GM20000 (cell line): ENCODE measurements at regions not wholly inside any gene's neighbourhood (a gene's known extent, or its start where the extent isn't known, plus 50 kb on each side); places are given as distances from the start of the nearest gene placed in this dataset.

Source experiments
- DNase-seq: peaks from one replicate; pipeline ENCODE4 v3.0.0; 2012; ENCODE audit warnings: low spot score
- TF ChIP-seq, protein P1 (sequence below): IDR thresholded peaks from 2 replicates; pipeline ENCODE4 v1.5.1; 2012; ENCODE audit warnings: mild to moderate bottlenecking, control low read depth; ENCODE audit errors: extremely low read depth, missing control alignments

DNA sequence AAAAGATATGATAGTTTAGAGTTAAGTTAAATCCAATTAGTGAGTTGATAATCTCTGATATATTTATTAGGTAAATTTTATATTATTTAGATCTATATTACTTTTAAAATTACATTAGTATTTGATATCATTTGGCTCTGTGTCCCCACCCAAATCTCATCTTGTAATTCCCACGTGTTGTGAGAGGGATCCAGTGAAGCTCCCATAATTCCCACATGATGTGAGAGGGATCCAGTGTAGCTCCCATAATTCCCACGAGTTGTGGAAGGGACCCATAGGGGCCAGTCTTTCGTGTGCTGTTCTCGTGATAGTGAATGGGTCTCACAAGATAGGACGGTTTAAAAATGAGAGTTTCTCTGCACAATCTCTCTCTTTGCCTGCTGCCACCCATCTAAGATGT lies 1183.6 kb downstream of the NSUN3 start:
- TF ChIP-seq, protein P1, sequence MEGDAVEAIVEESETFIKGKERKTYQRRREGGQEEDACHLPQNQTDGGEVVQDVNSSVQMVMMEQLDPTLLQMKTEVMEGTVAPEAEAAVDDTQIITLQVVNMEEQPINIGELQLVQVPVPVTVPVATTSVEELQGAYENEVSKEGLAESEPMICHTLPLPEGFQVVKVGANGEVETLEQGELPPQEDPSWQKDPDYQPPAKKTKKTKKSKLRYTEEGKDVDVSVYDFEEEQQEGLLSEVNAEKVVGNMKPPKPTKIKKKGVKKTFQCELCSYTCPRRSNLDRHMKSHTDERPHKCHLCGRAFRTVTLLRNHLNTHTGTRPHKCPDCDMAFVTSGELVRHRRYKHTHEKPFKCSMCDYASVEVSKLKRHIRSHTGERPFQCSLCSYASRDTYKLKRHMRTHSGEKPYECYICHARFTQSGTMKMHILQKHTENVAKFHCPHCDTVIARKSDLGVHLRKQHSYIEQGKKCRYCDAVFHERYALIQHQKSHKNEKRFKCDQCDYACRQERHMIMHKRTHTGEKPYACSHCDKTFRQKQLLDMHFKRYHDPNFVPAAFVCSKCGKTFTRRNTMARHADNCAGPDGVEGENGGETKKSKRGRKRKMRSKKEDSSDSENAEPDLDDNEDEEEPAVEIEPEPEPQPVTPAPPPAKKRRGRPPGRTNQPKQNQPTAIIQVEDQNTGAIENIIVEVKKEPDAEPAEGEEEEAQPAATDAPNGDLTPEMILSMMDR = no peak
- DNase-seq = no peak

DNA sequence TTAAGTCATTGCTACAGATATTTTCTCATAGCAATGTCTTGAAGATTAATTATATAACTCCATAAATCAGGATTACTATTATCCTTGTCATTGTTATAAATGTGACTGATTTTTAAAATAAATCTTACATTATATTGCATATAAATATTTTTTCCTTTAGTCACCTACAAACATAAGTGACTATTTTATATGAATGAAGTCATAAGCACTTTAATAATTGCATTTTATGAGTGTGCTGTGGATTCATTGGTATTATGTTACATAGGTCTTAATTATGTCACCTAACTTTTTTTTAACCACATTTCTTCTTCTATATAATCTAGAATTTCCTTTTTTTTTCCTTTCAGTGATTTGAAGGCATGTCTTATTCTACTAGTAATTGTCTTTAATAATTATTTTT lies 1191.2 kb downstream of the NSUN3 start:
- no peak for DNase-seq
- TF ChIP-seq, protein P1 = no peak

DNA sequence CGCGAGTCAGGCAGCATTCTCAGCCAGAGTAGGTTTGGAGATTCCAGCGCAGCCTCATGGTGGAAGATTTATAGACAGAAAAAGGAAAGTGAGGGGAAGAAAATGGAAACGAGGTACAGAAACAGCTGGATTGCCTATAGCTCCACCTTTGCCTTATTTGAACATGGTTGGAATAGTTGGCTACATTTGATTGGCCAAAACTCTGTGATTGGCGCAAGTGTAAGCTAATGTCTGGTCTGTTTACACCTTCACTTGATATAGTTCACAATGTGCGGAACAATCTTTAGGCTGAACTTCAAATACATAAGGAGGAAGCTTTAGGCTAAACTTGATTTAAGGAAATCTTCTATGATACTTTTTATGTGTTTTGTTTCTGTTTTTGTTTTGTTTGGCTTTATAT lies 1191.9 kb downstream of the NSUN3 start:
- no peak for DNase-seq
- TF ChIP-seq, protein P1 = no peak

DNA sequence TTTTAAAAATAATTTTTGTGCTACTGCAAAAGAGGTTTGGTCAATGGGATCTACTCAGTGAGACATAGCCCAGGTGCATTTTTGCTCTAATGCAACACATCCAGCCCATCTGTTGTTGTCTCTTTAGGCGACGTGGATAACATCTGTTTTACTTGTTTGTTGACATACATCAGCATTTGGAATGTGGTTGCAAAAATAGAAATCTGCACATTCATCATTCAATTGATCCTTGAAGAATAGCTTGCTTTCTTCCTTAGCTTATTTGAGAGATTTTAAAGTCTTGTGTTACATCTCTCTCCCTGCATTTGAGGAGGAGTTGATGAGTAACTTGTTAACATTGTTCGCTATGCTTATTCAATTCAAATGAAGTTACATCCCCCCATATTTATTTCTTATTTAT lies 1202.3 kb downstream of the NSUN3 start:
- DNase-seq = no peak
- TF ChIP-seq, protein P1 = no peak

DNA sequence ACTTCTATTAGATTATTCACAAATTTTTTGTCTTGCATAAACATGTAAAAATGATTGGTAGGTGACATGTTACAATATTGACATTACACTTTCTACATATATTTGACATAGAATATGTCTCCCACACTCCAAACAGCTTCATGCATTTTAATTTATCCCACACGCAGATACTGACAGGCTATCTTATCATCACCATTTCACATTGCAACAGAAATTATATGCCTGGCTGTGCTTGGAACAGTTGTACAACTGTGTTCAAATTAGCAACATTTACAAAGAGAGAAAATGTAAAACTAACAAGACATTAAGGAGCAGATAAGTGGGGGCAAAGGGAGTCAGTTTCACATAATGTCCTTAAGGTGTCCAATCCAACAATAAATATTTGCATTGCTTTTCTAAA lies 1208.5 kb downstream of the NSUN3 start:
- DNase-seq = no peak
- TF ChIP-seq, protein P1 = no peak

DNA sequence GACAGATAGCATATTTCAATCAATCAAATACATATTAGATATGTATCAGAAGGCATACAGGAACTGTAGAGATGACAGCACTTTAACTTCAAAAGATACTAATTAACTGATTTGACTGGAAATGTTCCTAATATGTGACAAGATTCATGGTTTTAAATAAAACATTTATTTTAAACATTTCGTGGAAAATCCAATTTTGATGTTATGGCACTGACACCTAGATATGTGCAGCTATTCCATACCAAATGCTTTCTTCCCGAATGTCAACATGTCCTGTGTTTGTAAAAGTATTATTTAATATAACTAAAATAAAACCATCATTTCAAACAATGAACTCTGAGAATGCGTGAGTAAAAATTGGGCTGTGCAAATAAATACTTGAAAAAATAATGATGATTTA lies 1209.3 kb downstream of the NSUN3 start:
- TF ChIP-seq, protein P1 = no peak
- no peak for DNase-seq

DNA sequence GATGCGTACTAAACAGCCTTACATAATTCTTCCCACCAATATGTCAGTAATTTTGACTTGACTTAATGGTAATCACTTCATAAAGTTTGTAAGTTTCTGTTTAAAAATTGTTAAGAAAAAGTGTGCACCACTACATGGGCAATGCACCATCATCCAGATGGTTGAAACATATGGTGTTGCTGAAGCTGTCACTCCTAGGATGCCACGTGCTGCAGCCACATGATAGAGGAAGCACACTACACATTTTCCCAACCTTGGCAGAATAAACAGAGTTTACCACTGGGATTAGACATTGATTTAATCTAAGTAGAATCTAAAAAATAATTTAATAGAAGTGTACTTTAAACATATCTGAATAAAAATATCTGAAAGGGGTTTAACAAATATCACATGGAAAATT lies 1209.9 kb downstream of the NSUN3 start:
- DNase-seq = no peak
- TF ChIP-seq, protein P1 = no peak
